HFFc6 (cell line): ENCODE measurements at regions not wholly inside any gene's neighbourhood (a gene's known extent, or its start where the extent isn't known, plus 50 kb on each side); places are given as distances from the start of the nearest gene placed in this dataset.

Source experiments
- DNase-seq: peaks from one replicate; pipeline ENCODE4 v3.0.0-alpha.2; 2018
- H3K27ac Mint-ChIP-seq: 2 replicates; pipeline ENCODE4 v1.8.0; 2020; ENCODE audit warnings: mild to moderate bottlenecking, mixed read lengths
- H3K27me3 Mint-ChIP-seq: 2 replicates; pipeline ENCODE4 v1.8.0; 2021; ENCODE audit warnings: mild to moderate bottlenecking, moderate library complexity, mixed read lengths; ENCODE audit not compliant: insufficient read depth
- H3K36me3 Mint-ChIP-seq: 2 replicates; pipeline ENCODE4 v1.8.0; 2021; ENCODE audit warnings: low read depth, mixed read lengths
- H3K4me1 Mint-ChIP-seq: 2 replicates; pipeline ENCODE4 v1.8.0; 2020; ENCODE audit warnings: low read depth, mixed read lengths
- H3K4me3 Mint-ChIP-seq: 2 replicates; pipeline ENCODE4 v1.8.0; 2020; ENCODE audit warnings: mild to moderate bottlenecking, moderate library complexity, mixed read lengths
- H3K9me3 Mint-ChIP-seq: 2 replicates; pipeline ENCODE4 v1.8.0; 2020; ENCODE audit warnings: mild to moderate bottlenecking, mixed read lengths
- CTCF ChIP-seq: fragments of 200-600 bp; sonication (generic); IDR thresholded peaks from 2 replicates; pipeline ENCODE4 v1.5.0; 2021; ENCODE audit warnings: antibody characterized with exemption, mild to moderate bottlenecking

GRCh38 chr7:156091519-156092080, 279.3 kb upstream of the SHH start:
- no peak for TF ChIP-seq CTCF
- no peak for DNase-seq
- Mint-ChIP-seq H3K9me3 (peaks cover 64% of the 10 kb centered on the region), H3K4me1 (no peaks in the 10 kb centered on the region), H3K27me3 (peaks cover 2% of the 10 kb centered on the region; the same call in 1 of the 2 replicates), H3K4me3 (no peak overlapping the region), H3K27ac (no peak overlapping the region), H3K36me3 (peaks cover 4% of the 10 kb centered on the region; the same call in 1 of the 2 replicates)

DNA sequence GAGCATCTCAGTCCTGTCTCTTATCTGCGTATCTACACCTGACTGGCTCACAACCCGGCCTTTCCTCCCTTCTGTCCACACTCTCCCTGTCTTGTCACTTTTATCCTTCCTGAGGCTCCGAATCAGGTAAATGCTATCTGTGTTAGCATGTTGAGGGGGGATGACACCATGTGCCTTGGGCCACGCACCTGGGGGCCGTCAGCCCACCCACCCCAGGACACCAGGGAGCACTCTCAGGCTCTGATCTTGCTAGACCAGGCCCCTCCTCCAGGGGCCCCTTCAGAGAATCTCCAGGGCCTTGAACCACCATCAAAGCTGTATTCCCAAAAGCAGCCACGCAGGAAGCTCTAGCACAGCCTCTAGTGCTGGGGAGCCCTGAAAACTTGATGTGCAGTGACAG, 278.7 kb upstream of the SHH start:
- H3K36me3 Mint-ChIP-seq = peaks cover 4% of the 10 kb centered on the region; the same call in 1 of the 2 replicates
- peaks cover 57% of the 10 kb centered on the region for H3K9me3 Mint-ChIP-seq

DNA sequence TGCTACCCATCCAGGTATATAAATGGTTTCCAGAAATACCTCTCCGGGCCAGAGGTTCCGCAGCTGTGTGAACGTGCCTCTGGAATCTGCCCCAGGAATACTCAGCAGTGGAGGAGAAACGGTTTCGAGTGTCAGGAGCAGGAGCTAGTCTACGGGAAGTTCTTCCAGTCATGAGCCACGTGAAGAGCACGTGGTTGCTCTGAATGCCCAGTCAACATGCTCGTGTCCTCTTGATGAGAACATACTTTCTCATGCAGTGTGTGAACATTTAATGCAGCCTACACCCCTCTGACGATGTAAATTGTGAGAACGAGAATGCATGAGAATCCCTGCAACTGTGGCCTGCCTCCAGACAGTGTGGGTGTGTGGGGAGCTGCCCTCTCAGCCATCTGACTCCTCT, 277.0 kb upstream of the SHH start:
- H3K27me3 Mint-ChIP-seq = peaks cover 2% of the 10 kb centered on the region; the same call in 1 of the 2 replicates
- H3K36me3 Mint-ChIP-seq = peaks cover 4% of the 10 kb centered on the region; the same call in 1 of the 2 replicates

More for the DNA sequence above, 278.7 kb upstream of the SHH start:
- Mint-ChIP-seq H3K27ac (no peak overlapping the region), H3K4me1 (no peaks in the 10 kb centered on the region), H3K27me3 (peaks cover 2% of the 10 kb centered on the region; the same call in 1 of the 2 replicates), H3K4me3 (no peak overlapping the region)
- no peak for TF ChIP-seq CTCF
- no peak for DNase-seq

GRCh38 chr7:156088115-156088514, 275.9 kb upstream of the SHH start:
- DNase-seq = no peak
- H3K36me3 Mint-ChIP-seq = peaks cover 4% of the 10 kb centered on the region; the same call in 1 of the 2 replicates
- H3K4me1 Mint-ChIP-seq = no peaks in the 10 kb centered on the region
- peaks cover 49% of the 10 kb centered on the region for H3K9me3 Mint-ChIP-seq
- H3K4me3 Mint-ChIP-seq = no peak overlapping the region
- no peak for TF ChIP-seq CTCF
- H3K27ac Mint-ChIP-seq = no peak overlapping the region
- H3K27me3 Mint-ChIP-seq = peaks cover 2% of the 10 kb centered on the region; the same call in 1 of the 2 replicates

More for the DNA sequence above, 277.0 kb upstream of the SHH start:
- Mint-ChIP-seq H3K27ac (no peak overlapping the region), H3K9me3 (peaks cover 55% of the 10 kb centered on the region), H3K4me3 (no peak overlapping the region), H3K4me1 (no peaks in the 10 kb centered on the region)
- no peak for DNase-seq
- TF ChIP-seq CTCF = no peak

DNA sequence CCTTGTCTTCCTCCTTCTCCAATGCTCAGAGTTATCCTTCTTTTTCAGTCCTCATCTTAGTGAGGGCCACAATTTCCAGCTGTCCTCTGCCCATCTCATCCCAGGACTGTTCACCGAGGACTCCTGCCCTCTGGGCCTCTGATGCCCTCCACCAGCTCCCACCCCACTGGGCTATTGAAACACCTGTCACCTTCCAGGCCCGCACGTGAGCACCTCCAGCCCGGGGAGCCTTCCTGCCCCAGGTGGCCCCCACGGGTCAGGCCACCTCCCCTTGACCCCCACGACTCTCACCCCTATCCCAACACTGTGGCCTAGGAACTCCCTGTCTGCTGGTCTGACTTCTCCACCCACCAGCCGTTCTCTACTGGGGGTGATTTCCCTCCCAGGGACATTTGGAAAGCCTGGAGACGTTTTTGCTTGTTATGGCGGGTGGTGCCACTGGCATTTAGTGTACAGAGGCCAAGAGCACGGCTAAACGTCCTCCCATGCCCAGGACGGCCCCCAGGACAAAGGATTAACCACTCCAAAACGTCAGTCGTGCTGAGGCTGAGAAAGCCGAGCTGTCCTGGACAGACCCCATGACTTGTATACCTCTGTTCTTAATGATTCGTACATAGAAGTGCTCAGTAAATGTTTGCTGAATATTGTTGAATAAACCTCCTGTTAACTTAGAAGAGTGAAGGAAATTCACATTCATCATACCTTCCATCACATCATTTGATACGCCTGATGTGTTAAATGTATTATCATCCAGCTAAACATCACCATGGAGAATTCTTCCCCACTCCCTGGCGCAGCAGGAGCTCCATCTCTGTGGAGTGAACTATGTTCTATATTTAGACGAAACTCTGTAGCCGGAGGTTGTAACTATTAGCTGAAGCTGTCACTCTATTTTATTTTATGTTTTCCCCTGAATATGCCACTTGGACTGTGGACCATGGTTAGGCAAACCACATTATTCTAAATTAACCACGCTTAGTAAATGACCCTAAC, 270.1 kb upstream of the SHH start:
- Mint-ChIP-seq H3K27ac (no peak overlapping the region), H3K4me3 (no peak overlapping the region), H3K4me1 (no peaks in the 10 kb centered on the region), H3K36me3 (no peaks in the 10 kb centered on the region; the same call in 1 of the 2 replicates), H3K27me3 (no peaks in the 10 kb centered on the region), H3K9me3 (peaks cover 42% of the 10 kb centered on the region)
- TF ChIP-seq CTCF = no peak
- no peak for DNase-seq
